ENCODE measurements at regions not wholly inside any gene's neighbourhood (a gene's known extent, or its start where the extent isn't known, plus 50 kb on each side); places are given as distances from the start of the nearest gene placed in this dataset.

DNA sequence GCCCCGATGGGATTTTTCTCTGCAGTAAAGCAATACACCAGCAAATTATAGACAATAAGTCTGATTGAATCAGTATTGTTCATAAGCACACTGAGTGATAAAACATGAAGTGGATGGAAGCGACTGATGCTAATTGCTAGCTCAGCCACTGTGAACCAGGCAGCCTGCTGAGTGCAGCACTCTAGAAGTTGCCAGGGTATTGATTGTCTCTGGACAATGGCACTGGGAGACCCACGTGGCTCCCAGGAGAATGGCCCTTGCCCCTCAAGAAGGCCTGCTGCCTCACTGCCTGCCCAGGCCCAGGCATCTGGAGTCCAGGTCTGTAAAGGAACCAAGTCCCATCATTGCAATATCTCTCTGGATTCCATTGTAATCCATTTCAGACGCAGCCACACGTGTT is 80.4 kb upstream of the TCERG1L start:
- peaks cover 0 to 11% of the 10 kb centered on the region in 2 experiments; a peak in 2 of 5 replicates for H3K27me3 ChIP-seq (ENCODE audit: control insufficient read depth in 1 of 2, insufficient read depth in 2 of 2, low read length in 2 of 2)
- BruUV-seq (replicated peaks): no TSS peak
- no peaks in the 10 kb centered on the region for H3K4me1 ChIP-seq (ENCODE audit: insufficient read depth, low read length)
- no peak for ATAC-seq
- intact Hi-C loops (cut with micrococcal nuclease; ENCODE audit: unreplicated experiment) (no loop called here), in situ Hi-C loops (cut with HindIII; ENCODE audit: extremely low pct_ligation_motif_present, low pct_unique_long_range_greater_than_20kb) (no loop called here)
- no peak for FAIRE-seq
- no peak for DNase-seq (ENCODE audit: low spot score)
- no peak overlapping the region for H3K4me2 ChIP-seq (ENCODE audit: low read depth, low read length)
- no peaks in the 10 kb centered on the region for H4K20me1 ChIP-seq (ENCODE audit: insufficient read depth, low read length)
- ChIA-PET POLR2A (no interaction called here), CTCF (ENCODE audit: low intra/inter-chr PET ratio, low total read pairs) (no interaction called here)
- H3K36me3 ChIP-seq (replicated peaks in 1 of 2; ENCODE audit: control insufficient read depth in 1 of 2, insufficient read depth in 2 of 2, low read length in 2 of 2): no peaks in the 10 kb centered on the region
- H3K9me3 ChIP-seq (ENCODE audit: low read length): no peaks in the 10 kb centered on the region
- H3K4me3 ChIP-seq (replicated peaks in 1 of 3; ENCODE audit: insufficient read depth in 1 of 3, low read depth in 2 of 3, low read length in 3 of 3): no peak overlapping the region
- no peak overlapping the region for H3K27ac ChIP-seq (ENCODE audit: extremely low read length, insufficient read depth, low read length)
- TF ChIP-seq PBX2 (CRISPR knock-in tag; IDR thresholded peaks at IDR 0.05) (no peak), PTBP1 (IDR thresholded peaks at IDR 0.05; ENCODE audit: low read depth, low read length, poor library complexity, severe bottlenecking) (no peak), ZBTB44 (CRISPR knock-in tag; IDR thresholded peaks at IDR 0.05) (no peak), RBFOX2 (IDR thresholded peaks at IDR 0.05; ENCODE audit: low read depth, low read length) (no peak), GATAD2A (CRISPR knock-in tag; IDR thresholded peaks at IDR 0.05) (no peak), IRF1 (CRISPR knock-in tag; IDR thresholded peaks at IDR 0.05; ENCODE audit: low read depth) (no peak), DR1 (CRISPR knock-in tag; IDR thresholded peaks at IDR 0.05) (no peak), EZH2 (conservative IDR thresholded peaks at IDR 0.05; ENCODE audit: low read depth, low read length) (no peak), KLF9 (CRISPR knock-in tag; IDR thresholded peaks at IDR 0.05; ENCODE audit: low read depth) (no peak), KDM1A (CRISPR knock-in tag; IDR thresholded peaks at IDR 0.05) (no peak)
- TF ChIP-seq, protein P1, sequence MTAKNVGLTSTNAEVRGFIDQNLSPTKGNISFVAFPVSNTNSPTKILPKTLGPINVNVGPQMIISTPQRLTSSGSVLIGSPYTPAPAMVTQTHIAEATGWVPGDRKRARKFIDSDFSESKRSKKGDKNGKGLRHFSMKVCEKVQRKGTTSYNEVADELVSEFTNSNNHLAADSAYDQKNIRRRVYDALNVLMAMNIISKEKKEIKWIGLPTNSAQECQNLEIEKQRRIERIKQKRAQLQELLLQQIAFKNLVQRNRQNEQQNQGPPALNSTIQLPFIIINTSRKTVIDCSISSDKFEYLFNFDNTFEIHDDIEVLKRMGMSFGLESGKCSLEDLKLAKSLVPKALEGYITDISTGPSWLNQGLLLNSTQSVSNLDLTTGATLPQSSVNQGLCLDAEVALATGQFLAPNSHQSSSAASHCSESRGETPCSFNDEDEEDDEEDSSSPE (CRISPR knock-in tag; IDR thresholded peaks at IDR 0.05): no peak
- no peaks in the 10 kb centered on the region for H3K79me2 ChIP-seq (ENCODE audit: insufficient read depth, low read length)
- H3K9ac ChIP-seq (ENCODE audit: insufficient read depth, low read depth, low read length): no peak overlapping the region
- H2AFZ ChIP-seq (ENCODE audit: low read length): no peak overlapping the region
- 8% methylated on average over 4 of the region's 5 CpGs for WGBS (ENCODE audit: low lambda C conversion rate)
